ENCODE measurements at regions not wholly inside any gene's neighbourhood (a gene's known extent, or its start where the extent isn't known, plus 50 kb on each side); places are given as distances from the start of the nearest gene placed in this dataset.
"Not testable (repeated sequence)": the region's sequence is repeated elsewhere in the genome, so short reads cannot be mapped to it uniquely, and the experiment has no call there.

DNA sequence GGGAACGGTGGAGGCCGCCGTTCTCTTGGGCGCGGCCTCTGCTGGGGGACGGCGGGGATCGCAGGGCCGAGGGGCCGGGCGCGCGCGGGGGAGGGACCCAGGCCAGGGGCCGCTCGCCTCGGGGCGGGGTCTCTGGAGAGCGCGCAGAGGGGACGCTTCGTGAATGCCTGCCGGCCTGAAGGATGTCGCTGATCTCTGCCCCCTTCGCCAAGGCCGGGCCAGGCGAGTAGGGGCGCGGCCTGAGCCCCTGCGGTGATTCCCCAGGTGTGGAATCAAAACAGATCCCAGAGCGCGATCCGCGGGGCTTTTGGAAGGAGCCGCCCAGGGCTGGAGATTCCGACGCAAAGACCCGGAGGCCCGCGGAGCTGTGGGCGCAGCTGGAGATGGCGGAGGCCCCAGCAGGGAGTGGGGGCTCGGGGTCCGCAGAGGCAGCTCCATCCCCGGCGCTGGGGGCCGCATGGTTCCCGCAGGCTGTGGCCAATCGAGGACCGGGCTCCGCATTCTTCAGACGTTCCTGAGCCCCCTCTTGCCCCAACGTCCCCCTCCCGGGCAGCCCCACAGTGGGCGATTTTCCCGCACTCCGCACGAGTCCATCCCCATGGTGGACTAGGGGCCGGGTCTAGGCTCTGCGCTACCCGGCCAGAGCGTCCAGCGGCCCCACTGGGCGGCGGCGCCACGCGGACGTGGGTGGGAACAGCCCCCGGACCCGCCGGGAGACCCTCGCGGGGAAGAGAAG lies 166.0 kb downstream of the ACTR3B start:
- H3K27me3 Mint-ChIP-seq = peaks cover 50% of the 10 kb centered on the region
- peak overlapping the region in 1 of 2 donors; percentile 68 for H3K4me3 Mint-ChIP-seq
- H3K27ac Mint-ChIP-seq = no peak overlapping the region

DNA sequence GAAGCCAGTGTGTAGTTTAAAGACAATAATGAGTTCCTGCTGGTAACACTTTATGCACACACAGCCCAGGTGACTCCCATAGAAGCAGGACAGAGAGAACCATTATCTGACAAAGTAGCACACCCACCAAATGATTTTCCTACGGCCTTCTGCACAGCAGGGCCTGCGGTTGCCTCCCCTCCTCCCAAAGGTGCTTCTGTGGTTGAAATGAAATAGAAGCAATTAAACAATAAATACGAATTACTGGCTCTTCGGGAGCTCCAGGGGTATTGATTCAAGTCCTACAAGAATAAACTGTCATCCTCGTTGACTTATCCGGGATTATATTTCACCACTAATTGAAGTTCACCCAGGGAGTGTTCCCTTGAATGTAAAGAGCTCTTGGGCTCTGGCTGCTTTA lies 172.1 kb downstream of the ACTR3B start:
- ATAC-seq = no peak
- Mint-ChIP-seq H3K9me3 (peaks cover 8 to 12% of the 10 kb centered on the region in 2 donors), H3K4me3 (no peak overlapping the region), H3K27me3 (peaks cover 5% of the 10 kb centered on the region), H3K4me1 (no peaks in the 10 kb centered on the region), H3K27ac (no peak overlapping the region)
- DNase-seq = no peak

More for the DNA sequence above, 166.0 kb downstream of the ACTR3B start:
- ATAC-seq (peak; percentile 53), DNase-seq (no peak)
- Mint-ChIP-seq H3K9me3 (peaks cover 21 to 22% of the 10 kb centered on the region in 2 donors), H3K4me1 (peaks cover 8% of the 10 kb centered on the region)

DNA sequence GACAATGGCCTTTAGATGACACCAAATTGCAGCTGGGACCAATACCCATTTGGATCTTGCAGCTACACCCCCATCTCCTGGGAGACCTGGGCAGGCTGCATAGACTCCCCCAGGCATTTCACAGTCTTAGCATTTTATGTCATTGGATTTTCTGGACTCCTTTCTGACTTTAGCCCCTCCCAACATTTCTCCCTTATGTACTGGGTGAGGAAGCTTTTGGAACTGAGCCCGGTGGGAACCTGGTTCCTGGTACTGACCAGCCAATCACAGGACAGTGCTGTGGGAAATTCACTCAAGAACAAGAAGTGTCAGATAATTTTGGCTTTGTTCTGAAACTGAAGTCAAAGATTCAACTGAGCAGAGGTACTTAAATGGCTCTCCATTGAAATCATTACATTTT lies 177.7 kb downstream of the ACTR3B start:
- Mint-ChIP-seq H3K4me1 (no peaks in the 10 kb centered on the region), H3K4me3 (no peak overlapping the region), H3K9me3 (no peaks in the 10 kb centered on the region), H3K27me3 (peaks cover 8% of the 10 kb centered on the region), H3K27ac (no peak overlapping the region)
- ATAC-seq (no peak), DNase-seq (no peak)

DNA sequence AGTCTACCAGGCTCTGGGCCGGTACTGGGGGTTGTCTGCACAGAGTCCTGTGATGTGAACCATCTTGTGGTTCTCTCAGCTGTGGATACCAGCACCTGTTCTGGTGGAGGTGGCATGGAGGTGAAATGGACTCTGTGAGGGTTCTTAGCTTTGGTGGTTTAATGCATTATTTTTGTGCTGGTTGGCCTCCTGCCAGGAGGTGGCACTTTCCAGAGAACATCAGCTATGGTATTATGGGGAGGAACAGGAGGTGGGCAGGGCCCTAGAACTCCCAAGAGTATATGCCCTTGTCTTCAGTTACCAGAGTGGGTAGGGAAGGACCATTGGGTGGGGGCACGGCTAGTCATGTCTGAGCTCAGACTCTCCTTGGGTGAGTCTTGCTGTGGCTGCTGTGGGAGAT lies 187.1 kb downstream of the ACTR3B start:
- H3K27ac Mint-ChIP-seq, H3K4me1 Mint-ChIP-seq, DNase-seq, H3K4me3 Mint-ChIP-seq, H3K27me3 Mint-ChIP-seq, ATAC-seq: not testable (repeated sequence)
- peaks cover 5 to 13% of the 10 kb centered on the region in 2 donors for H3K9me3 Mint-ChIP-seq

DNA sequence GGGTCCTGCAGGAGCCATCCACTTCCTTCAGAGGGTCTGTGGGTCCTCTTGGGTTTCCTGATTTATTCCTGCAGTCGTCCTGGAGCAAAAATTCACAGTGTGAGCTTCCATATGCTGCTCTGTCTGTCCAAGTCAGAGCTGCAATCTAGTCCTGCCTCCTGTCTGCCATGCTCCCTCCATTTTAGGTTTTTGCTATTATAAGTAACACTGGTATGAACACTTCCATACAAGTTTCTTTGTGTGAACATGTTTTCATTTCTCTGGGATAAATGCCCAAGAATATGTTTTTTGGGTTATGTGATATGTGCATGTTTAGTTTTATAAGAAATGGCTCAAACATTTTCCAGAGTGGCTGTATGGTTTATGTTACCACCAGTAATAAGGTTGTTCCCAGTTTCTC lies 188.1 kb downstream of the ACTR3B start:
- Mint-ChIP-seq H3K4me1 (peaks cover 7% of the 10 kb centered on the region), H3K27me3 (no peaks in the 10 kb centered on the region), H3K4me3 (no peak overlapping the region), H3K27ac (no peak overlapping the region), H3K9me3 (peaks cover 5 to 13% of the 10 kb centered on the region in 2 donors)
- ATAC-seq (no peak), DNase-seq (no peak)

DNA sequence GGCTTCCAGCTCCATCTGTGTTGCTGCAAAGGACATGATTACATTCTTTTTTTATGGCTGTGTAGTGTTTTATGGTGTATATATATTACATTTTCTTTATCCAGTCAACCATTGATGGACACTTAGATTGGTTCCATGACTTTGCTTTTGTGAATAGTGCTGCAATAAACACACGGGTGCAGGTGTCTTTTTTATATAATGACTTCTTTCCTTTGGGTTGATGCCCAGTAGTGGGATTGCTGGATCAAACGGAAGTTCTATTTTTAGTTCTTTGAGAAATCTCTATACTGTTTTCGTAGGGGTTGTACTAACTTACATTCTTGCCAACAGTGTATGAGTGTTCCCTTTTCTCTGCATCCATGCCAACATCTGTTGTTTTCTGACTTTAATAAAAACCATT lies 189.7 kb downstream of the ACTR3B start:
- H3K27me3 Mint-ChIP-seq = no peaks in the 10 kb centered on the region
- H3K4me3 Mint-ChIP-seq = no peak overlapping the region
- ATAC-seq (no peak), DNase-seq (no peak)
- H3K9me3 Mint-ChIP-seq = peaks cover 5 to 13% of the 10 kb centered on the region in 2 donors
- peaks cover 3% of the 10 kb centered on the region for H3K4me1 Mint-ChIP-seq
- H3K27ac Mint-ChIP-seq = no peak overlapping the region

DNA sequence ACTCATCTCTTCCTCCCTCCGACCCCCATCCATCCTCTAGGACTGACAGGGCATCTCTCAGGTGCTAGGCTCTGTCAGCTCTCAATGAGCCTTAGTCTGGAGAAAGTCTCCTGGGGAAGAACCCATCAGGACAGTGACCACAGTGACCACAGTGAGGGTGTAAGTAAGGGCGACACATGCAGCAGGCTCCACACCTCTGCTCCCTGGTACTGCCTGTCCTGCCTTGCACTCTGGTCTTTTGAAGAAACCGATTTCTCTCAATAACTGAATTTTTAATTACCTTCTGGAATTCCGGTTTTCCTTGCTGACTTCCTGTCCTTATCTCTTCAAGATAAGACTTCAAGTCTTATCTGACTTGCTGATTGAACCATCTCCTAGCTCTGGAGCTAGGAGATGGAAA lies 190.2 kb downstream of the ACTR3B start:
- Mint-ChIP-seq H3K4me3 (no peak overlapping the region), H3K4me1 (no peaks in the 10 kb centered on the region), H3K27me3 (no peaks in the 10 kb centered on the region), H3K9me3 (peaks cover 5 to 13% of the 10 kb centered on the region in 2 donors), H3K27ac (no peak overlapping the region)
- ATAC-seq (no peak), DNase-seq (no peak)

DNA sequence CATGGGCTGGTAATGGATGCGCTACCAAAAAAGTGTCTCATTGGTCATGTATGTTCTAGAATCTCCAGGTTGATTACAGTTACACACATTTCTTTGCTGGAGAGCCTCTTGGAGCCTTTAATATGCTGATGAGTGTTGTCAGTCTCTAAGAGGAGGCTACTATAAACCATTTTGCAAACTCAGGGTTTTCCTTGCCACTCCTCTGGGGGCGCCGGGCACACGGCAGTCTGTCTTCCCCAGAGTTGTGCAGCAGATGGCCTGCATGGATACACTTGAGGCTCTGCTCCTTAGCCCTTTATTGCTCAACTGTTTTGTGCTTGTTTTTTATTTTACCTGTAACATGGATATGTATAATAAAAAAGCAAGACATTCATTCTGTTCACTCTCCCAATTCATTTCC lies 196.5 kb downstream of the ACTR3B start:
- Mint-ChIP-seq H3K4me1 (no peaks in the 10 kb centered on the region), H3K27ac (no peak overlapping the region), H3K9me3 (peaks cover 4 to 6% of the 10 kb centered on the region in 2 donors), H3K4me3 (no peak overlapping the region), H3K27me3 (no peaks in the 10 kb centered on the region)
- ATAC-seq (no peak), DNase-seq (no peak)

DNA sequence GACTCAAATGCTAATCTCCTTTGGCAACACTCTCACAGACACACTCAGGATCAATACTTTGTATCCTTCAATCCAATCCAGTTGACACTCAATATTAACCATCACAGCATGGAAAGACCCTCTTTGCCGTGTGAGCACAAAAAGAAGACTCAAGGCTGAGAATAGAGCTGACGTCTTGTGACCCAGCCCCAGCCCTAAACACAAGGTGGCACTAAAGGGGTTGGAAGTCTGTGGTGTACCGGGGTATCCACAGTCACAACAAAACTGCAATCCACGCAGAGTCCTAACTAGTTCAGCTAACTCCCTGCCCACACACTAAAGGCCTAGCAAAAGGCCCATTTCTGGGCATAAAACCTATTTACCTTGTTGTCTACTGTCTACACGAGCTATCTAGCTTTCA lies 200.1 kb downstream of the ACTR3B start:
- no peaks in the 10 kb centered on the region for H3K4me1 Mint-ChIP-seq
- no peak overlapping the region for H3K4me3 Mint-ChIP-seq
- peaks cover 4 to 16% of the 10 kb centered on the region in 2 donors for H3K9me3 Mint-ChIP-seq
- no peak overlapping the region for H3K27ac Mint-ChIP-seq
- DNase-seq (no peak), ATAC-seq (no peak)
- no peaks in the 10 kb centered on the region for H3K27me3 Mint-ChIP-seq

DNA sequence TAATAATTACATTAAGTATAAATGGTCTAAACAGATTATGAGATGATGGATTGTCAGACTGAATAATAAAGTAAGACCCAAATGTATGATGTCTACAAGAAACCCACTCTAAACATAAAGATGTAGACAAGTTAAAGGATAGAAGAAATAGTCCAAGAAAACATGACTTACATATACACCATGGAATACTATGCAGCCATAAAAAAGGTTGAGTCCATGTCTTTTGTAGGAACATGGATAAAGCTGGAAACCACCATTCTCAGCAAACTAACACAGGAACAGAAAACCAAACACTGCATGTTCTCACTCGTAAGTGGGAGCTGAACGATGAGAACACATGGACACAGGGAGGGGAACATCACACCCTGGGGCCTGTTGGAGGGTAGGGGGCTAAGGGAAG lies 202.2 kb downstream of the ACTR3B start:
- DNase-seq, H3K4me1 Mint-ChIP-seq, ATAC-seq, H3K27me3 Mint-ChIP-seq, H3K4me3 Mint-ChIP-seq, H3K27ac Mint-ChIP-seq: not testable (repeated sequence)
- peaks cover 4 to 16% of the 10 kb centered on the region in 2 donors for H3K9me3 Mint-ChIP-seq

DNA sequence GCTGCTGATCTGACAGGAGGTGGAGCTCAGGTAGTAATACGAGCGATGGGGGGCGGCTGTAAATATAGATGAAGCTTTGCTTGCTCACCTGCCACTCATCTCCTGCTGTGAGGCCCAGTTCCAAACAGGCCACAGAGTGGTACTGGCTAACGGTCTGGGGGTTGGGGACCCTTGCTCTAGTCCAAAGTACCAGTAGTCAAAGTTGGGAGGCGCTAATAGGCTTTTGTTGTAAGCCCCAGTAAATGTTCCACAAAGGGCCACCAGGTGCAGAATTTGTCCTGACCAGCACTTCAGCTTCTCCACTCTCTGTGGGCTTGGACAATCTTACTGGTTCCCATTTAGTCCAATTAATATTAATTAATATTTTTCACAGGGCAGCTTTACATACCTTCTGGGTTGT lies 206.6 kb downstream of the ACTR3B start:
- no peak for DNase-seq
- Mint-ChIP-seq H3K4me3 (no peak overlapping the region), H3K4me1 (no peaks in the 10 kb centered on the region), H3K27me3 (no peaks in the 10 kb centered on the region), H3K9me3 (peaks cover 0 to 8% of the 10 kb centered on the region in 2 donors), H3K27ac (no peak overlapping the region)
- no peak for ATAC-seq

DNA sequence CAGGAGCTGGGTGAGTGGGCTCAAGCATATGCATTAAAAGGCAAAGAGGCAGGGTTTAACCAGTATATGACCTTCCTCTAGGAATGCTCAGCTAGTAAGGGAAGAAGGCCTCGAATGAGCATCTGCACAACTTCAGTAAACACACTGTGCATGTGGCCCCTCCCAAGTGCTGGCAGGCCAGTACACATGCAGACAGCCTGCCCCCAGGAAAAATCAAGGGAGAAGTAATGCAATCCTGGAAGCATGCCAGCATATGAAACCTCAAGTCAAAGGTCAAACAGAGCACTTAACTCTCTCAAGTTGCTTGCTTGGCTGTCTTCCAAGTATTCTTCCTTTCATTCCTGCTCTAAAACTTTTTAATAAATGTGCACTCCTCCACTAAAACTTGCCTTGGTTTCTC lies 208.4 kb downstream of the ACTR3B start:
- no peak overlapping the region for H3K4me3 Mint-ChIP-seq
- peaks cover 0 to 12% of the 10 kb centered on the region in 2 donors for H3K9me3 Mint-ChIP-seq
- no peak overlapping the region for H3K27ac Mint-ChIP-seq
- no peak for ATAC-seq
- no peaks in the 10 kb centered on the region for H3K4me1 Mint-ChIP-seq
- no peaks in the 10 kb centered on the region for H3K27me3 Mint-ChIP-seq
- no peak for DNase-seq

DNA sequence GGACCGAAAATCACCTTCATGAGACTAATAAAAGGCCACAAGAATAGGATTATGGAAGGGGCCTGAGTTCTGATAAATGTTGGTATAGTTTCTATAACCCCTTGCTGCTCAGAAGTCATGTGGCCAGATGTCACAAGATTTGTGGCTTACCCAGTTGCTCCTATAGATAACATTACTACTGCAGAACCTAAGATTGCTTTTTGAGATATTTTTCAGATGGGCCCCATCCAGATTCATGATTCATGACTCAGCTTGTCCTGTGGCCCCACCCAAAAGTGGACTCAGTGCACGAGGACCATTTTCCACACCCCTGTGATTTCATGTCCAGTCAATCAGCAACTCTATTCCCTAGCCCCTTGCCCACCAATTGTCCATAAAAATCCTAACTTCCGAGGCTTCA lies 209.0 kb downstream of the ACTR3B start:
- no peaks in the 10 kb centered on the region for H3K4me1 Mint-ChIP-seq
- no peaks in the 10 kb centered on the region for H3K27me3 Mint-ChIP-seq
- H3K4me3 Mint-ChIP-seq = no peak overlapping the region
- H3K9me3 Mint-ChIP-seq = peaks cover 0 to 14% of the 10 kb centered on the region in 2 donors
- DNase-seq (no peak), ATAC-seq (no peak)
- H3K27ac Mint-ChIP-seq = no peak overlapping the region

DNA sequence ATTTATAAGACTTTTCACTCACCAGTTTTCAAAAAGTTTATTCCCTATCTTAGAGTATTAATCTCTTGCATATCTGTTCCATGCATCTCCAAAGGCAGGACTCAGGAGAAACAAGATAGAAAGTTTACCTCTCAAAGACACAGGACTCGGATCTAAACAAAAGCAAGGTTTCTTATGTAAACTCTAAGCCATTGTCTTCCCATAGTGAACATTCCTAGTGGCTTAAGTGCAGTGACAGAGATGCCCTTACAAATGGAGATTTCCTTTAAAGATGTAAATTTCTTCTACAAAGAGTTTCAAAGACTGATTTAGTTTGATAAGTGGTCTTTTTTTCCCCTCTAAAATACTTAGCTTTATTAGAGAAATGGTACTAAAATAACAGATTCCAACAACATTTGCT lies 209.8 kb downstream of the ACTR3B start:
- Mint-ChIP-seq H3K4me3 (no peak overlapping the region), H3K4me1 (no peaks in the 10 kb centered on the region), H3K9me3 (peaks cover 0 to 18% of the 10 kb centered on the region in 2 donors), H3K27me3 (no peaks in the 10 kb centered on the region), H3K27ac (no peak overlapping the region)
- ATAC-seq (no peak), DNase-seq (no peak)

DNA sequence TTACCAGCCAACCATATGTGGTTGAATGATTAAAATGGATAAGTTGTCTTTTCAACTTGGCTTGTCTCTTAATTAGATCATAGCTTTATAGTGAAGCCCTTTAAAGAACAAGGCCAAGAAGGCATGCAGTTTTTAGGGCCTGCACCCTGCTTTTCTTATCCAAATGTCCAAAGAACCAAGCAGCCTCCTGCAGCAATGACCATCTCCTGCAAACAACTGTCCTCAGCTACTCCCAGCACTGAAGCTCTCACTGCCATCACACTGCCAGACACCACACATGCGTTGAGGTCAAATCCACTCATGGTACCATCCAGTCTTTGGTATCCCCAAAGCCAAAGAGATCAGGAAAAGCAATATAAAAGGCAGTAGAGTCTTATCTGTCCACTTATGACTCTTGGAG lies 210.3 kb downstream of the ACTR3B start:
- Mint-ChIP-seq H3K27ac (no peak overlapping the region), H3K4me1 (no peaks in the 10 kb centered on the region), H3K9me3 (peaks cover 0 to 18% of the 10 kb centered on the region in 2 donors), H3K27me3 (no peaks in the 10 kb centered on the region), H3K4me3 (no peak overlapping the region)
- no peak for ATAC-seq
- no peak for DNase-seq

DNA sequence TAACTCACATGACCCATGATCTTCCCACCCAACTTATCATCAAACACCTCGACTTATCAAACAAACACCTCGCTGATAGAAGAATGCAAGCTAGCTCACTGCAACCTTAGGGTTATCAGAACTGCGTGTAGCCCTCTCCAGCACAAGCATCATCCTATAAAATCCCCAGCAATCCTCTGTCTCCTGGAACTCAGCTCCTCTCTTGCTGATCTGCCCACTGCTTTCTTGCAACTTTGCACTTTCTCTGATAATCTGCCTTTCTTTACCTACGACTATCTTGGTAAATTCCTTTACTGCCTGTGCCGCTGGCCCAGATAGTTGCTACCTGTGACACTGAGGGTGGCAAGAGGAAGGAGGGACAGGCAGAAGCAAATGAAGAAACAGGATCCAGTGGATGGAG lies 210.9 kb downstream of the ACTR3B start:
- no peak overlapping the region for H3K27ac Mint-ChIP-seq
- ATAC-seq = no peak

DNA sequence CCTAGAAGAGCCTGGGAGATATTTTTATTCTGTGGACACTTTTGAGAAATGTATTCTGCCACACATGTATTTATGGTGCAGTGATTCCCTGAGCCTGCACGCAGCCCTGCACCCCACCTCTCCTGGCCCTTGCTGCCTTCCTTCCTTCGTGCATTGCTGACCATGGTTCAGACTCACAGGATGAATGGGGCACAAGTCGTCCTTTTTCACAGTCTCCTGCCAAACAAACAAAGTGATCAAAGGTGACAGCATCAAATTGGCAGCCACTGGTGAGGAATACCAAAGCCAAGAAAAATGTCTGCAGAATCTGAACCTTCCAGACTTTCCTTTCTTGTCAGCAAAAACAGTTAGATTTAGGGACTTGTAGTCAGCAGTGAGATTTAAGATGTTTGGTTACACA lies 215.0 kb downstream of the ACTR3B start:
- Mint-ChIP-seq H3K9me3 (peaks cover 0 to 18% of the 10 kb centered on the region in 2 donors), H3K27ac (no peak overlapping the region), H3K27me3 (no peaks in the 10 kb centered on the region), H3K4me1 (no peaks in the 10 kb centered on the region), H3K4me3 (no peak overlapping the region)
- DNase-seq = no peak
- no peak for ATAC-seq

More for the DNA sequence above, 210.9 kb downstream of the ACTR3B start:
- Mint-ChIP-seq H3K4me3 (no peak overlapping the region), H3K4me1 (no peaks in the 10 kb centered on the region), H3K9me3 (peaks cover 0 to 18% of the 10 kb centered on the region in 2 donors), H3K27me3 (no peaks in the 10 kb centered on the region)
- no peak for DNase-seq
